ENCODE measurements at regions not wholly inside any gene's neighbourhood (a gene's known extent, or its start where the extent isn't known, plus 50 kb on each side); places are given as distances from the start of the nearest gene placed in this dataset.
"Not testable (repeated sequence)": the region's sequence is repeated elsewhere in the genome, so short reads cannot be mapped to it uniquely, and the experiment has no call there.

DNA sequence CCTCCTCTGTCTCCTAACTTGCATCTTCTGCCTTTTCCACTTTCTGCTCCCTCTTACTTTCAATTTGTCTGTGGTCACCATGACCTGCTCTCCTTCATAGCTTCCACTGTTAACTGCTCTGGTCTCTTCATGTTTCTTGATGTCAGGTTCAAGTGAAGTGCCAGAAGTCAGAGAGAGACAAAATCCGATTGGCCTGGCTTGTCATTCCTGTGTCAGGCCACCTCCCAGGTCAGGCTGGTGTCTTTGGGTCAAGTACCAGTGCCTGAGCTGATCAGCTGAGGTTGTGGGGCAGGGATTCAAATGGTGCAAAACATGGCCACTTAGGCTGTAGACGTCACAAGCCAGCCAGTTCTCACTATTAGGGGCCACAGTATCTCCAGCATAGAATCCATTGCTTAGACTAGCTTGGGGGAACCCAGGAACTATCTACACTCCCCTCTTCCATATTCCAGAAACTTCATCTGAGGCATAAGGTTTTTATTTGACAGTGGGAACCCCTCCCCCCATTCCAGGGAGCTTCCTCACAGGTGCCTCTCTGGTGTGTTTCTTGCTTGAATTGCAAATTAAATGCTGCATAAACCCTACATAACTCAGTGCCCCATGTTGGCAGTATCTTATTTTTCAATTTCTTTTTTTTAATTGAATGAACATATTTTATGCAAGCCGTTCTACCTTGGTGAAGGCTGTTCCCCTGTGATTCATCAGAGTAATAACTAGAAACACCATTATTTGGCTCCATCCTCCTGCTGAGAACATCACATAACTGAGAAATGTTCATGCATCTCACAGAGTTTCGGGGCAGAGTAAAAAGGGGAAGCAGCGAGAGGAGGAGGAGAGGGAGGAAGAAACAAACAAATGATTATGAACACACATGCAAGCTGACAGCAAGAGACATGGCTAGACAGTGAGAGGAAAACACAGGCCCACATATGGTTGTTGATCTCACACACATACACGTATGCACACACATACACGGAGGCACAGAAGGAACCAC is 175.8 kb downstream of the TLE3 start:
- DNase-seq (ENCODE audit: low spot score), result no peak

DNA sequence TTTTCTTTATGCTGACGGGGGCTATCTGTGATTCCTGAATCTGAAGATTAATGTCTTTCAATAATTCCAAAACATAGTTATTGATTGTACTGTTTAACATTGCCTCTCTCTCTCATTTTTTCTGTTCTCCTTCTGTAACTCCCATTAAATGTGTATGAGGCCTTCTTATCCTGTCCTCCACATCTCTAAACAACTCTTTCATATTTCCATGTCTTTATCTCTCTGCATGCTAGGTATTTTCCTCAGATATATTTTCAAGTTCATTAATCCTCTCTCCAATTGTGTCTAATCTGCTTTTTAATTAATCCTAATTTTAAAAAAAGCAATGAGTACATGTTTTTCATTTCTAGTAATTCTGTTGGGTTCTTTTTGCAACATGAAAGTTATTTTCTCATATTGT is 173.2 kb downstream of the TLE3 start:
- no peak for DNase-seq (ENCODE audit: low spot score)

DNA sequence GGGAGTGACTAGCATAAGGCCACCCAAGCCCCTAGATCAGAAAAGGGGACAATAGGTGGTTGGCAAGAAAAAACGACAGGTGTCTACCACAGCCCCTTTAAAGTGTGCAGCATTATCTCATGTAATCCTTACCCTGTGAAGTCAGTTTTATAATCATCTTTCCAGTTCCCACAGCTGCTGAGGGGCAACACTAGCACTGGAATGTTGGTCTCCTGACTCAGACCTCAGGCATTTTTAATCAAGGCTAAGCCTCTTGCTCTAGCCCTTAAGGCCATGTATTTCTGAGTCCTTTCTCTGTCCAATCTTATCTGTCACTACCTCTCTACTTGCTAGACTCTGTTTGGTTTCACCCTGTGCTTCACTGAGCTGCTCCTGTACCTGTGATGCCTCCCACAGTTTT is 171.7 kb downstream of the TLE3 start:
- DNase-seq (ENCODE audit: low spot score), result no peak

GRCh38 chr15:69926721-69927120 is 171.0 kb downstream of the TLE3 start:
- no peak for DNase-seq (ENCODE audit: low spot score)

- not testable (repeated sequence) for DNase-seq (ENCODE audit: low spot score)
Observed at GRCh38 chr15:69928890-69929289, 168.8 kb downstream of the TLE3 start.

GRCh38 chr15:69929905-69930630 is 167.6 kb downstream of the TLE3 start:
- DNase-seq (ENCODE audit: low spot score), result no peak

- no peak for DNase-seq (ENCODE audit: low spot score)
Observed at GRCh38 chr15:69930754-69931153, 167.0 kb downstream of the TLE3 start.

DNA sequence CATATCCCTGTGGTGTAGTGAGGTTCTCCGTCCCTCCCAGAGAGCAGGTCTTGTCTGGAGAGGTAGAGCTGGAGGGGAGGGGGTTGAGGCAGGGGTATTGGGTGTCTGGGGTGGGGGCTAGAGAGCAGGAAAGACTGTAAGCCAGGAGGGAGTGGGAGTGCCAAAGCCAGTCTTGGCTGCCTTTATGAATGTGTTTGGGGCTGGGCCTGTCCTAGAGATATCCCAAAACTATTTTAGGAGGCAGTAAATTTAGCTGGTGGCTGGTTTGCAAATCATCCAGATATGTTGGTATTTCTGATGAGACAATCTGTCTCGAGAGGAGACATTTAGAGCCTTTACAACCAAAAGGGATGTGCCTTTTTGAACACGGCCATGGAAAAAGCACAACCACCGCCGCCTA is 166.6 kb downstream of the TLE3 start:
- no peak for DNase-seq (ENCODE audit: low spot score)

DNA sequence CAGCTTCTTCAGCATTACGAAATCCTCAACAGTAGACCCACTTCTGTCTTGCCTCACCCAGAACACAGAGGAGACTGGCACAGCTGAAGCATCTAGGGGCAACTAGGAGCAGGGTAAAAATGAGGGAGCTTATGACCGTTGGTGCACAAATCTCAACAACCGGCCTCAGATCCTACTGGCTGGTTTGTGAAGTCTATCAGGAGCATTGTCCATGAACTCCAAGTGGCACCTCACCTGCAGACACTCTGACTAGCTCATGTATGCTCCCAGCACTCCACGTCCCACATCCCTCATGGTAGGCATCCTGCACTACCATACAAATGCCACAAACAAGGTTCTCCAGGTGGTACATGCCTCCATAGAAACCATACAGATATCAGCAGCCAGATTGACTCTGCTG is 163.1 kb downstream of the TLE3 start:
- no peak for DNase-seq (ENCODE audit: low spot score)

GRCh38 chr15:69939513-69940440 is 157.9 kb downstream of the TLE3 start:
- DNase-seq (ENCODE audit: low spot score), result no peak

GRCh38 chr15:69940441-69941300 is 157.0 kb downstream of the TLE3 start:
- DNase-seq (ENCODE audit: low spot score), result no peak

- no peak for DNase-seq (ENCODE audit: low spot score)
Observed at GRCh38 chr15:69941301-69941605, 156.5 kb downstream of the TLE3 start.

- no peak for DNase-seq (ENCODE audit: low spot score)
Observed at GRCh38 chr15:69941706-69942495, 155.8 kb downstream of the TLE3 start.

GRCh38 chr15:69943637-69944036 is 154.1 kb downstream of the TLE3 start:
- DNase-seq (ENCODE audit: low spot score), result no peak

DNA sequence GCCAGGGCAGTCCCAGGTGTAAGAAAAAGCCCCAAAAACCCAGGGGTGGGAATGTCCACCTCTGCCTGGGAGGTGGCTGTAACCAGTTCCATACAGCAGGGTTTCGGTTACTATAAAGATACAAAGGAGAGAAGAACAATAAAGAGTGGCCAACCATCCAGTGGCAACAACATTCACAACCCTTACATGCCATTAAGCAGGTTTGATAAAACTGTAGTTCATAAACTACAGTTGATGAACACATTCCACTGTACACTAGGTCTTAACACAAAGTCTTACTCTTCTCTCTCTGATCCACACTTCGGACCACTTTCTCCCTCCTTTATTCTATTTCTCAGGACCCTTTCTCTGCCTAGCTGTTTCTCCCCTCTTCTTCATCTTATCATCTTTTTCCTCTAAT is 152.0 kb downstream of the TLE3 start:
- no peak for DNase-seq (ENCODE audit: low spot score)

GRCh38 chr15:69946870-69947269 is 150.8 kb downstream of the TLE3 start:
- no peak for DNase-seq (ENCODE audit: low spot score)

DNA sequence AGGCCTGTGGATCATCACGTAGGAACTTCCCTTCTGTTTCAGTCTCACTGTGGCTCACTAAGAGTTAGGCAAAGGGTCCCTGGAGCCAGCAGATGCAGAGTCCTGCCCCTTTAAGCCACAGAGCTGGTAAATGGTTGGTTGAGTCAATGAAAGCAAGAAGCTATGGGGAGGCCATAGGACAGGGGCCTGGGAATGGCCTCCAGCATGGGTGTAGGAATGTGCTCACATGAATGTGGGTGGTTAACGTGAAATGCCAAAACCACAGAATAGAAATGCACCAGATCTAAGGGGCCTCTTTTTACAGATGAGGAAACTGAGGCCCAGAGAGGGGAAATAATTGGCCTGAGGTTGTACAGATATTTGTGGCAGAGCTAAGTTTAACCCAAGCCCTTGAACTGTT is 150.3 kb downstream of the TLE3 start:
- DNase-seq (ENCODE audit: low spot score), result no peak

DNA sequence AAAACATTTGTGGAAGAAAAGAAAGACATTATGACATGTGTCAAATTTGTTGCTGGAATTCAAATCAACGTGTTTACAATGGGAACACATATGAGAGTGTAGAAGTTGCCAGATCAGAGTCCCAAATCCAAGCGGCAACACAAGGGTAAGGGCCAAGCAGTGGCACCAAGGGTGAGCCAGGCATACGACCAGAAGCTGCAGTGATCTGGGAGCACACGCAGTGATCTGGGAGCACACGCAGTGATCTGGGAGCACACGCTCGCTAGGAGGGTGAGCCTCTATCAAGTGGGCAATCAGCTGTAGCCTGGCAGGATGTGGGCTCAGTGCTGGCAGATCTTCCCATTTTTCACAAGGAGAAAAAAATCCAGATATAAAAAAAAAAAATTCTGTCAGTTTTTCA is 148.2 kb downstream of the TLE3 start:
- DNase-seq (ENCODE audit: low spot score), result no peak

GRCh38 chr15:69951256-69951897 is 146.3 kb downstream of the TLE3 start:
- no peak for DNase-seq (ENCODE audit: low spot score)
